HG03025 (cell line): ENCODE measurements at regions not wholly inside any gene's neighbourhood (a gene's known extent, or its start where the extent isn't known, plus 50 kb on each side); places are given as distances from the start of the nearest gene placed in this dataset.
"Not testable (repeated sequence)": the region's sequence is repeated elsewhere in the genome, so short reads cannot be mapped to it uniquely, and the experiment has no call there.

ENCODE experiments used
- ATAC-seq: cut with Tn5 transposase; IDR thresholded peaks from one replicate; pipeline ENCODE4 v1.9.1; 2021; ENCODE audit warnings: mild to moderate bottlenecking, moderate library complexity; ENCODE audit not compliant: unreplicated experiment, low FRiP score

- not testable (repeated sequence) for ATAC-seq
These were observed 58.1 kb upstream of the ROPN1B start for GRCh38 chr3:125910851-125911250.

- not testable (repeated sequence) for ATAC-seq
These were observed 54.2 kb upstream of the ROPN1B start for GRCh38 chr3:125914608-125915436.

- not testable (repeated sequence) for ATAC-seq
These were observed 53.6 kb upstream of the ROPN1B start for GRCh38 chr3:125915437-125915787.

GRCh38 chr3:125915792-125916375 is 53.1 kb upstream of the ROPN1B start:
- ATAC-seq, result peak; percentile 90

- peak; percentile 68 for ATAC-seq
These were observed 52.5 kb upstream of the ROPN1B start for GRCh38 chr3:125916376-125916978.

- not testable (repeated sequence) for ATAC-seq
These were observed 51.9 kb upstream of the ROPN1B start for GRCh38 chr3:125917020-125917549.

GRCh38 chr3:125918024-125918423 is 51.0 kb upstream of the ROPN1B start:
- ATAC-seq, result not testable (repeated sequence)

GRCh38 chr3:125918451-125918850 is 50.5 kb upstream of the ROPN1B start:
- not testable (repeated sequence) for ATAC-seq

GRCh38 chr3:125918866-125919265 is 50.1 kb upstream of the ROPN1B start:
- ATAC-seq, result not testable (repeated sequence)
